NCI-H2029 treated with DMSO at 0.1 percent for 48 hours (cell line): ENCODE measurements at regions not wholly inside any gene's neighbourhood (a gene's known extent, or its start where the extent isn't known, plus 50 kb on each side); places are given as distances from the start of the nearest gene placed in this dataset.

ENCODE experiments used
- DNase-seq: peaks from one replicate; lab custom pipeline; 2025; lab: John Stamatoyannopoulos, UW

GRCh38 chr16:51971184-51971583 is 575.8 kb downstream of the TOX3 start:
- DNase-seq: no peak

- no peak for DNase-seq
Measured at GRCh38 chr16:51968749-51969148, 578.2 kb downstream of the TOX3 start.

DNA sequence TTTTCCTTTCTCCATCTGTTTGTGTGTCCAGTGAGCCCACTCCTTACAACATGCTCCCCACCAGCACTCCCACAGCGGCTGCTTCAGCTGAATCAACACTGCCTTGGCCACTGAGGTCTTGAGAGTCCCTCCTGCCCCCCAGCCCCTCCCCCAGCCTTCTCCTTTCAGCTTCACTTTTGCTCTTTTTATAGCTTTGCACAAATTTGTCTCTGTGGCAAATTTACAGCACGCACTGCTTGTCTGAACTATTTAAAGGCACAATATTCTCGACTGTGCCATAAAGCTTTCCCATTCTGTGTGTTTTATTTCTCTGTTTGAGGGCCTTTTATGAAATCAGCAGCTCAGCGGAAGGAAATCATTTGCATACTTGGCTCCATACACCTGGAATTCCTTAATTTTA is 579.3 kb downstream of the TOX3 start:
- no peak for DNase-seq

DNA sequence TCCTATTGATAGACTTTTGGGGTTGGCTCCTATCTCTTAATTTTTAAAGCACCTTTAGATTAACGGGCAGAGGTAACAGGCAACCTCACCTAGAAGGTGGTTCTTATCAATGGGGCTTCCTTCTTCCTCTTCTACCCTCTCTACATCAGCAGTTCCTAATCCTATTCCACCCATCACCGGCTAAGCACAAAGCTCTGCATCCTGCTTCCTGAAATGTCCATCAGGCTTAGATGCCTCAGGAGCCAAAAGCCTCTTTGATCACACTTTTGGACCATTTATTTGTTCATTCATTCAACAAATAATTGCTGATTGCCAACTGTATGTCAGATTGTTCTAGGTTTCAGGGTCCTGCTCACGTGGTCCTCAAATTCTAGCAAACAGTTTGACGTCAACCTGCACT is 586.0 kb downstream of the TOX3 start:
- no peak for DNase-seq

GRCh38 chr16:51953286-51953985 is 593.5 kb downstream of the TOX3 start:
- no peak for DNase-seq

DNA sequence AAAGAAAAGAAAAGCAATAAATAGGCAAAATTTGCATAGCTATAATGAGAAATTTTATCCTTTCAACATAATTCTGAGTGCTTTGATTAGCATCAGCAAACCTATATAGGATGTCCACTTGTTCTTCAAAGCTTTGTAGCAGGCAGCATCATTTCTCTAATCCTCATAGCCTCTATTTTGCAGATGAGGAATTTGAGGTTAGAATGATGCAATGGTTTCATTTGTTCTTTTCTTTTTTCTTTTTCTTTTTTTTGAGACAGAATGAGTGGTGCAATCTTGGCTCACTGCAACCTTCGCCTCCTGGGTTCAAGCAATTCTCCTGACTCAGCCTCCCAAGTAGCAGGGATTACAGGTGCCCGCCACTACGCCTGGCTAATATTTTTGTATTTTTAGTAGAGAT is 594.4 kb downstream of the TOX3 start:
- no peak for DNase-seq

GRCh38 chr16:51951668-51952298 is 595.2 kb downstream of the TOX3 start:
- DNase-seq: no peak

DNA sequence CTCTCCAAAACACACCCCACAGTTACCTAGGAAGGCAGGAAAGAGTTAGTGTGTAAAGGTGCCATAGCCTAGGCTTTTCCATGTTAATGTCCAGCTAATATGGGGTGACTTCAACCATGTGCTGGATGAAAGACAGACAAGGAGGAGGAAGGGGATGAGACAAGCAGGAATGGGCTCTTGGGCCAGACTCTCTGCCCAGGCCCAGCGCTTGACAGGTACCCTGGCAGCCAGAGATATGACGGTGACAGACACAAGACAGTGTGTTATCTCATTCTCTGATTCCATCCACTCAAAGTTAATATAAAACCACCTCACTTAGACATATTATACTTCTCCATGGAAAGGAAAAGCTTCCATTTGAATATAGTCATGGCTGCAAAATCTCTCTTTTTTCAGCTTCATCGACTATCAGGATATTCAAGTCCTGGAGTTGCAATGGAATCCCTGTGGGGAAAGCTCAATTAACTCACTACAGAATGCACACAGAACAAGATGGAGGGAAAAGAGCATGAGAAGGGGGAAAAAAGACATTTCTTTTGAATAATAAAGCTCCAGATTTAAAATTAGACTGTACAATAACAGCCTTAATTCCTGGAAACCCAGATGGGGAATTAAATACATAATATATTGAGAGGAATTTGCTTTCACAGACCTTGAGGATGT is 596.7 kb downstream of the TOX3 start:
- no peak for DNase-seq

- no peak for DNase-seq
Measured at GRCh38 chr16:51949282-51949681, 597.7 kb downstream of the TOX3 start.

- no peak for DNase-seq
Measured at GRCh38 chr16:51941412-51941811, 605.5 kb downstream of the TOX3 start.

- no peak for DNase-seq
Measured at GRCh38 chr16:51940183-51940582, 606.8 kb downstream of the TOX3 start.

GRCh38 chr16:51939378-51939871 is 607.5 kb downstream of the TOX3 start:
- DNase-seq: no peak

GRCh38 chr16:51938861-51939260 is 608.1 kb downstream of the TOX3 start:
- no peak for DNase-seq

DNA sequence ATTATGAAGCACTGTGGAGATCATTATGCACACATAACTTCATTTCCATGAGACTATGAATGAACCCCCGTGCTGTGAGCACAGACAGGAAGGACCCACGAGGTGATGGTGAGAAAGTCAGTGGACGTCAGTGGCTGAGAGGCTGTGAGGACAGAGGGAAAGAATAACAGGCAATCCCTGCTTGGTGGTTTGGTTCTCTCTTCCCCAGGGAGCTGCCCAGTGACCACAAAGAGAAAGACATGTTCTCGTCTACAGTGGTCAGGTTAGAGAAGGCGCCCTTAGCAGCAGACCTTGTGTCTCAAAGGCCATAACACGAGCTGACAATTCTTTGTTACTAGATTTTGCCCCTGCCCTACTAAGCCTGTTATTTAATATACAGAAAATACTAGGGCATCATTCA is 609.2 kb downstream of the TOX3 start:
- DNase-seq: no peak

- DNase-seq: no peak
Measured at GRCh38 chr16:51936846-51937245, 610.1 kb downstream of the TOX3 start.

- DNase-seq: no peak
Measured at GRCh38 chr16:51932317-51932716, 614.6 kb downstream of the TOX3 start.

DNA sequence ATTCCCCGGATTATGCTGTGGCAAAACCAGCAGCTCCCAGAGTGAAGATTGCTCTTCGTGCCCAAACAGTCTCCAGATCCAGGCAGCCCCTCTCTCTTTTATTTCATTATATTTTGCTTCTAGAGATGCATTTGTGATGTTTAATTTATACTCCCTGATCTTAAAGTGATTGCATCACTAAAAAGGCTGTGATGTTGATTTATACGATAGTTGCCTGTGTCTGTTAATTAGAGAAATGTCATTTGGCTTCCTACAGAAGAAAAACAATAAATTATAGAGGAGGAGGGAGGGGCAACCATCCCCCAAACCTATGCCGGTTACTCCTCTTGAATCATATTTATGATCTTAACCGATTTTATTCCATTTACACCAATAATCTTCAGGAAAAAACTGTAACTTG is 615.3 kb downstream of the TOX3 start:
- no peak for DNase-seq

GRCh38 chr16:51924744-51925143 is 622.2 kb downstream of the TOX3 start:
- DNase-seq: no peak

GRCh38 chr16:51922476-51922875 is 624.5 kb downstream of the TOX3 start:
- no peak for DNase-seq

DNA sequence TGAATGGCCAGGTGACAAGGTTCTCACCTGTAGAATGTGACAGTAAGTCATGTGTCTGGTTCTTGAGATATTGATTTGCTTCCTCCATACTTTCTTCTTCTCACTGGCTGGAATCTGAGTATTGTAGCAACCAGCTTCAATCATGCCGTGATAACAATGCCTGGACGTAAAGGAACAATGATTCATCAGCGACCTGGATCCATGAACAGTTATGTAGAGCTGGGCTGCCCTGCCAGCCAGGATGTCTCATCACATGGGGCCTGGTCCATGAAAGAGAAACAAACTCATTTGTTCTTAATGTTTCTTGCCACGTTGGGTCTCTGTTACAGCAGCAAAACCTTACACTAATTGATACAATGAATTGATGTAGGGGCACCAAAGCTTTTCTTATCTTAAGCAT is 627.2 kb downstream of the TOX3 start:
- no peak for DNase-seq

DNA sequence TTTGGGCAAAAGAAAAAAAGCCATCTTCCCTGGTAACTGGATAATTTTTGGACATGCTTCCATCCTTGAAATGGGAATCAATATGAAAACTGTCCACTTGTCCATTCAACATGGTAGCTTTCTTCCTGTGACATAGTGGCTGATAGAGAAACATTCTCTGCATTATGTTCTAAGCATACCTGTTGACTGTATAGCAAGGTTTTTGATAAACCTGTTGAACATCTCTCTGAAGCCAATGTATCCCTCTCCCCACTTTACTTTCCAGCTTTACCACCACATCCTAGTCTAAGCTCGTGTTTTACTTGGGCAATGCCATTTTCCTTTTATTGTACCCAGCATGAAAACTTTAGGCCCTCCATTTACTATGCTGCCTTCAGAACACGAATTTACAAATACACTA is 630.1 kb downstream of the TOX3 start:
- DNase-seq: no peak

DNA sequence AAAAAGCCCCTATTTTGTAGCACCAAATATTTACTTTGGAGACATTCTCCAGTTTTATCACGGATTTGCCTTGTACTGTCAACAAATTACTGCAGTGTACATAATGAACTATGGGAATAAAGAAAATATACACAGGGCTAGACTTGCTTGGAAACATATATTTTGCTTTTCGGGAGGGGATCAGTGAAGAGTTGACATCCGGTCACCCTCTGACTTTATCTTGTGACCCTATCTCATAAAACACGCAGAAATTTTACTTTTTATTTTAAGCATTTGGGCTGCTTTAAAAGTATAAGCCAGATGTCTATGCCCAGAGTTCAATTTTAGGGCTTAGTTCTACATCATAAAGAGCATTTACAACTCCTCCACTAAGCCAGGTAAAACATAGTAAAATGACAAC is 630.7 kb downstream of the TOX3 start:
- no peak for DNase-seq

GRCh38 chr16:51907680-51908079 is 639.3 kb downstream of the TOX3 start:
- no peak for DNase-seq
